ENCODE measurements at regions not wholly inside any gene's neighbourhood (a gene's known extent, or its start where the extent isn't known, plus 50 kb on each side); places are given as distances from the start of the nearest gene placed in this dataset.

DNA sequence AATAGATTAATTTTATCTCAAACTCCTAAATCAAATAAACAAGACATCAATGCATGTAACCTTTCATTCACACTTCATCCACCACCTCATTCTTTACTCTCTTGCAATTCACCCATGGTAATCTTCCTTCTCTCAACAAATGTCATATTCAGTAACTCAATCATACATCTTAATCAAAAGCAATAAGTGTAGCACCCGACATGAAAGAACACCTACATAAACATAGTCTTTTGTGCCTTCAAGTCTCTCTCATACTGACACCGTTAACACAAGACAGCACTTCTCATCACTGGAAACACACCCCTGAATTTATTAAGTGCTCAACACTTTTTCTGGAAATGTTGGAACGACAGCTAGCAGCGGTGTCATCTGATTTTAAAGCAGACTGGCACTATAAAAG is 225.9 kb downstream of the TTLL7 start:
- no peak for DNase-seq (ENCODE audit: extremely low read depth, low read depth)

- no peak for DNase-seq (ENCODE audit: extremely low read depth, low read depth)
These were observed 228.6 kb downstream of the TTLL7 start for GRCh38 chr1:83770319-83770661.

GRCh38 chr1:83769594-83770318 is 229.2 kb downstream of the TTLL7 start:
- DNase-seq (ENCODE audit: extremely low read depth, low read depth) = no peak

DNA sequence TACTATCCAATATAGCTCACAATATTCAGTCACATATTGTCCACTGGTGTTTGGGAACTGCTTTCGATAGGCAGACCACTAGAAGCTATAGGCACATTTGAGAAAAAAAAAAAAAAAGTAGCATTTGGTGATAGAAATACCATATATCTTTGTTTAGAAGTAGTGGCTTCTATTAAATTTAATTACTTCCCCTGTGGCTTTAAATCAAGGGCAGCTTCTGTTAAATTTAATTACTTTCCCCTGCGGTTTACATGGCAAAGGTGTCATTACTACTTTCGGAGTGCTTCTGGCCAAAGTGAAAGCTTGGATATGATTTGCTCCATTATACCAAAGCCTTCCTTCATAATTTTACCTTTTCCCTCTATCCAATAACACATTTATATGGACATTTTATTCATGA is 229.9 kb downstream of the TTLL7 start:
- DNase-seq (ENCODE audit: extremely low read depth, low read depth) = no peak

DNA sequence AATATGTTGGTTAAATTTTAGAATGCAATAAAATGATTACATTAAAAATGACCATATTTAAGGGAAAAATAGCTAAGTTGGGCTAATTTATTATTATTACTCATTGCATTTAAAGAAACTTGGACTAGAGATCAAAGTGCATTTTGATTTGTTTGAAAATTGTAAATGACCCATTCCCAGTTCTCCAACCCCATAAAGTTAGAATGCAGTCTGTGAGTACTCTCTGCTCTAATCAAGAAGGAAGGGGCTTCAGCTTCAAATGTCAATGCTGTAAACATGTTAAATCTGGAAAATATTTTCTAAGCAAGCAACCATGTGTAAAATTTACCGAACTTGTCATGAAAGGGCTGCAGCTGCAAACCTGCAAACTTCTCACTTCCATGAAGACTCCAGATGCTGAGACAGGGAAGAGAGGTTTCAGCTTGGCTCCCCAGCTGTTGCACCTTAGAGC is 232.7 kb downstream of the TTLL7 start:
- DNase-seq (ENCODE audit: extremely low read depth, low read depth) = no peak

DNA sequence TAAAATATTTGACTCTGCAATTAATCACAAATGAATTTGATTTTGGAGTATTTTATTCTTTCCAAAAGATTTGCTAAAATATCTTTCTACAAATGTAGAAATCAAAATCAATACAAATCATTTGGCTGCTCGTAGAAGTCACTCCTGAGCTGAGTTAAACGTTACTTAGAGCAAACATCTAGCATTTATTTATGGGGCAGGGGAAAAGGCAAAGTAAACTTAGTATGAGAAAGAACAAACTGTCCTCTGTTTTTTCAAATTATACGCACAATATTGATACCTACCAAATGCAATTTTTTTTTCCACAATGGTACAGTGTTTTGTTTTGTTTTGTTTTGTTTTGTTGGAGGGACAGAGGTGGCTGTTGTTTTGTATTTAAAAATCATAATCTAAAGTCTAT is 233.8 kb downstream of the TTLL7 start:
- no peak for DNase-seq (ENCODE audit: extremely low read depth, low read depth)

DNA sequence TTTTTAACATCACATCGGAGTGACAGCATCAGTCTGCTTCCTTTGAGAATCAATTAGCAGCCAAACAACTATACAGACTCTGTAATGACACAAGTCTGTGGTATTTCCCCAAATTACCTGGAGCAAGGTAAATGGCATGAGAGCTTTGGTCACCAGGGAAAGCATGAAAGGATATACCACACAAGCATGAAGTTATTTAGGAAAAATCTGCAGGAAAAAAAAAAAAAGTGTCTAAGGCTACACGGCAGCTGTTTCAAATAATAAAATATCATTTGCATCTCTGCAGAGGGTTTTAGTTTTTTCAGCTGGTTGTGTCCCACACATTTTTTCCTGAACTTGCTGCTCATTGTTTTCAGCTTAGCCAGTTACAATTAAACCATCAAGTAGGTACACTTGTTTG is 234.7 kb downstream of the TTLL7 start:
- DNase-seq (ENCODE audit: extremely low read depth, low read depth) = no peak

GRCh38 chr1:83763361-83764095 is 235.4 kb downstream of the TTLL7 start:
- no peak for DNase-seq (ENCODE audit: extremely low read depth, low read depth)

- no peak for DNase-seq (ENCODE audit: extremely low read depth, low read depth)
These were observed 236.5 kb downstream of the TTLL7 start for GRCh38 chr1:83762416-83762815.

DNA sequence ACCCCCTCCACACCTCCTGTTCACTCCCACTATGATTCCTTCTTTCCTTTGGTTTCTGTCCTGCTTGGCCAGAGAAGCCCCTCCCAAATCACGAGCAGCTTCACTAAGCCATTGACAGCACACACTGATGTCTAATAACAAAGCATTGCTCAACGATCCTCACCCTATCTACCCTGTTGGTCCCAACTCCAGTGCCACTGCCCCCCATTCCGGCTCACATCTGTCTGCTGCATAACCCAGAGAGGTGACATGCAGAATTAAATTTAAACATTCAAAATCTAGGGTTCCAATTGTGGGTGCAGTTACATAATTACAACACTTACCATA is 236.9 kb downstream of the TTLL7 start:
- DNase-seq (ENCODE audit: extremely low read depth, low read depth) = no peak

GRCh38 chr1:83761167-83762038 is 237.5 kb downstream of the TTLL7 start:
- DNase-seq (ENCODE audit: extremely low read depth, low read depth) = no peak

GRCh38 chr1:83760226-83761021 is 238.5 kb downstream of the TTLL7 start:
- DNase-seq (ENCODE audit: extremely low read depth, low read depth) = no peak

- no peak for DNase-seq (ENCODE audit: extremely low read depth, low read depth)
These were observed 241.8 kb downstream of the TTLL7 start for GRCh38 chr1:83756984-83757717.

- DNase-seq (ENCODE audit: extremely low read depth, low read depth) = no peak
These were observed 247.3 kb downstream of the TTLL7 start for GRCh38 chr1:83751602-83752001.

DNA sequence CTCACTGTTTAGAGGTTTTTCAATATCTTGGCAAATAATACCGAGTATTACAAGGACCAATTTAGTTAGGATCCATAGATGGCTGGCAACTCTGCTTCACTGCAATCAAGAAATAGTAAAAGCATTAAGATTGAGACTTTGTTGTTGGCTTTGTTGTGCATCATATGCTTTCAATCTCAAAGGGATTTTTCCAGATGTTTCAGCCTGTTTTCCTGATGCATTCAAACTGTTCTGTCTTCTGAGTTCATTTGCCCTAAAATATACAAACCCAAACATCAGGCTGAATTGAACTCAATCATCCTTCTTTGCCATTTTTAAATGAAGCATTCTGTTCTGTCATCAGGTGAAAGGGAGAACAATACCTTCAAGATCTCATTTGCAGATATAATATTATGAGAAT is 248.7 kb downstream of the TTLL7 start:
- DNase-seq (ENCODE audit: extremely low read depth, low read depth) = no peak

DNA sequence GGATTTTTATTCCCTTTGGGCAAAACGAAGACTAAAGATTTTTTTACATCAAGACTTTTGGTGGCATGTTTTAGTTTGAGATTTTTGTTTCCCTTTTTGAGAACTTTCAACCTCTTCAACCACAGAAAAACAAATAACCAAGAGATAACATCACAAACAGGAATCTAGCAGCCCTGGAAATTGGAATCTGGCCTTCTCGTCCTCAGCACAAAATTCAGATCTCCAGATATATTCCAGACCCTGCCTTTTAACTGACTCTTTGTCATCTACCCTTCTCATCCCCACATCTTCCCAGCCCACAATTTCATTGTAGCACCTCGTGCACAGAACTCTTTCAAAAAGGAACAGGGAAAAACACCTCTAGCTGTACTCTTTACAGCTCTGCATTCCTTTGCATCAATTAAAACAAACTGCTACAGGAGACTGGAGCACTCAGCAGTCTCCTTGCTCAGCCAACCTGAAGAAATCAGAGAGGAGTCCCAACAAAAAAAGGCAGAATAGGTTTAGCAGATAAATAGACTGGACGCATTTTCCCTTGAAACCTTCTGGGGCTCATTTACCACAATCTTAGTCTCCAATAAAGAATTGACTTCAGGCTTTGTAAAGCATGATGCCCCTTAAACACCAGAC is 251.0 kb downstream of the TTLL7 start:
- DNase-seq (ENCODE audit: extremely low read depth, low read depth) = no peak

DNA sequence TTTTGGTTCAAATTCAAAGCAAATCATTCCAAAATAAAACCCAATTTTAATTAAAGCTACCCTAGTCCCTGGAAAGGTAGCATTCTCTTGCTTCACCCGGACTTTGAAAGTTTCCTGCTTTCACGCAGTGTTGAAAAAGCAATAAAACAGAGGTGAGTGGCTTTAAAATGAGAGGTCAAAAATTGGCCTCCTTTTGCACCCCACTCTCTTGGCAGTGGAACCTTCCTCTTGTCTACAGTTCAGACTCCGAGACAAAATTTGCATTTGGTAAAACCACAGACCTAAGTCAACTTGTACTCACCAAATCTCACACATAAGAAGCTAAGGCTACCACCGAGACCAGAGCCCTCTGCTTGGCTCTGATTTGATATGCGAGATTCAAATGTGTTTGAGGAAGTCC is 252.7 kb downstream of the TTLL7 start:
- no peak for DNase-seq (ENCODE audit: extremely low read depth, low read depth)

DNA sequence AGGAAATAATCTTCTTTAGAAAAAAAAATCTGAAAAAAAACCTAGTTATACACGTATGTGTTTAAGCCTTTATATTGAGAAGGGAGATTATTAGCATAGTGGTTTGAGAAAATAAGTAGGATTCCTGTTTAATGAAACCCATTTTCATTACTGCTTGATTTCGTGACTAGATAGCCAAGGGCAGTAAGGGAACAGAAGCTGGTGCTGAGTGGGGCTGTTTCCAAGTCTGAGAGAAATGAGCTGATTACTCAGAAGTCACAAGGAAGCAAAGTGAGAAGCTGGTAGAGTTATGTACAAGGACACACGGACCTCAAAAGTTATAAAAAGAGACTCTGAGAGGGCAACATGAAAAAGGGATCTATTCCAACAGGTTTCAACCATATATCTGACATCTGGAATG is 256.5 kb downstream of the TTLL7 start:
- DNase-seq (ENCODE audit: extremely low read depth, low read depth) = no peak

DNA sequence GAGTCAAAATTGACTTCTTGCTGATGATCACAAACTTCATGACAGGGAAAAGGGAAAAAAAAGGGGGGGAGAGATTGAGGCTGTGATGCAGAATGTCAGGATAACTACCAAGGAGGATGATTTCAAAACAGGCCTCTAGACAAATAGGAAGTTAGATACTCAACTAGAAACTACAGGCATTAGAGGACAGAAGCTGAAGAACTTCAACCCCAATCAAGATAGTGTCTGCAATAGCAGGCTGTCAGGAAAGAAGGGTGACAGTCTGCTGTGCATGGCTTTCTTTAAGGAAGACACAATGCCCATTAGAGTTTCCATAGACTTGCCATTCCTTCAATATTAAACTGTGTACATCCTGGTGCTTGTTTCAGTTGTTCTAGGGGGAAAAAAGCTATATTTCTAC is 257.2 kb downstream of the TTLL7 start:
- DNase-seq (ENCODE audit: extremely low read depth, low read depth) = no peak

DNA sequence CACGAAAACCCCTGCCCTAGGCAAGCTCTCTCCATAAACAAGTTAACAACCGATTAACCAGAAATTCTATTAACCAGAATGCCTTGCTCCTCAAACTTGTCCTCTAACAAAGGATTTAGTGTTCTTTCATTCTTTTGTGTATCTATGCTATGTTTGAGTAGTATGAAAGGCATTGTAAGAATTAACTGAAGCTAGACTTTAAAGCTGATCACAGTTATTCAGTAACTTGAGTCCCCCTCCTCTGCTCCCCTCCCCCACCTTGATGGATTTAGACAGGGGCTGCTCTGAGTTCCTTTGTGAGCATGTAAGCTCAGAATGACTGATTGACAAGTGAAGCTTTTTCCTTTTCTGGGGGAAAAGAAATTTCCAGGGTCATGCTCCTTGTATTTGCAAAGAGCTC is 257.6 kb downstream of the TTLL7 start:
- no peak for DNase-seq (ENCODE audit: extremely low read depth, low read depth)
